IMR-90 (cell line): ENCODE measurements at regions not wholly inside any gene's neighbourhood (a gene's known extent, or its start where the extent isn't known, plus 50 kb on each side); places are given as distances from the start of the nearest gene placed in this dataset.

Experiments used
- ATAC-seq: fragments of 200-7000 bp; cut with Tn5 transposase; 2 replicates; pipeline ENCODE4 v1.9.1; 2020; ENCODE audit warnings: low read depth, mild to moderate bottlenecking, moderate library complexity
- BruUV-seq: library from RNA; stranded (reverse); fragments of 400-500 nt; replicated peaks from 2 replicates; lab custom pipeline; 2021; lab: Mats Ljungman, UMichigan
- CTCF ChIA-PET: fragments of 300-600 bp; formaldehyde crosslinking; extraction: SDS; loops from one replicate; lab custom pipeline; 2021; ENCODE audit warnings: antibody characterized with exemption; lab: Yijun Ruan, JAX
- POLR2A ChIA-PET: fragments of 300-600 bp; sonication (Branson Sonifier 250); formaldehyde crosslinking; loops from one replicate; lab custom pipeline; 2022; ENCODE audit warnings: antibody characterized with exemption; ENCODE audit not compliant: unreplicated experiment; lab: Charles Lee
- DNase-seq: peaks from one replicate; pipeline ENCODE4 v3.0.0; 2013
- H2AFZ ChIP-seq: replicated peaks from 2 replicates; pipeline ENCODE3; 2013; ENCODE audit warnings: low read length, mild to moderate bottlenecking; ENCODE audit not compliant: poor library complexity
- H2AK5ac ChIP-seq: 2 replicates; pipeline ENCODE4 v1.6.1; 2013; ENCODE audit warnings: low read depth, low read length, inconsistent platforms
- H2AK9ac ChIP-seq: replicated peaks from 2 replicates; pipeline ENCODE3; 2013; ENCODE audit warnings: mild to moderate bottlenecking, low read depth, low read length, moderate library complexity; ENCODE audit not compliant: poor library complexity
- H2BK120ac ChIP-seq: 2 replicates; pipeline ENCODE4 v1.6.1; 2013; ENCODE audit warnings: low read depth, low read length, inconsistent platforms
- H2BK15ac ChIP-seq: 3 replicates; pipeline ENCODE4 v1.6.1; 2013; ENCODE audit warnings: low read depth, low read length, inconsistent platforms
- H2BK20ac ChIP-seq: 2 replicates; pipeline ENCODE4 v1.6.1; 2013; ENCODE audit warnings: low read depth, mild to moderate bottlenecking, inconsistent platforms, low read length, moderate library complexity
- H2BK5ac ChIP-seq: 2 replicates; pipeline ENCODE4 v1.6.1; 2013; ENCODE audit warnings: mild to moderate bottlenecking, low read depth, low read length, inconsistent platforms; ENCODE audit not compliant: poor library complexity, severe bottlenecking
- H3K14ac ChIP-seq: replicated peaks from 2 replicates; pipeline ENCODE4 v1.6.1; 2013; ENCODE audit warnings: low read depth, low read length, inconsistent platforms
- H3K18ac ChIP-seq: 2 replicates; pipeline ENCODE4 v1.6.1; 2013; ENCODE audit warnings: low read depth, low read length, control low read depth
- H3K23ac ChIP-seq: 2 replicates; pipeline ENCODE4 v1.6.1; 2013; ENCODE audit warnings: low read depth, low read length, inconsistent platforms
- H3K27ac ChIP-seq: 2 replicates; pipeline ENCODE4 v1.5.1; 2013; ENCODE audit warnings: mild to moderate bottlenecking, control low read depth, low read length; ENCODE audit not compliant: insufficient read depth
- H3K27me3 ChIP-seq: 2 replicates; pipeline ENCODE4 v1.6.1; 2013; ENCODE audit warnings: low read length; ENCODE audit not compliant: control insufficient read depth, insufficient read depth
- H3K36me3 ChIP-seq: 2 replicates; pipeline ENCODE4 v1.6.1; 2013; ENCODE audit warnings: low read length, mixed read lengths; ENCODE audit not compliant: control insufficient read depth, insufficient read depth
- H3K4ac ChIP-seq: 2 replicates; pipeline ENCODE4 v1.6.1; 2013; ENCODE audit warnings: low read depth, low read length, inconsistent platforms
- H3K4me1 ChIP-seq: 2 replicates; pipeline ENCODE4 v1.6.1; 2013; ENCODE audit warnings: low read length, mixed read lengths; ENCODE audit not compliant: control insufficient read depth, insufficient read depth
- H3K4me2 ChIP-seq: 2 replicates; pipeline ENCODE4 v1.6.1; 2013; ENCODE audit warnings: low read depth, mild to moderate bottlenecking, control low read depth, low read length, moderate library complexity
- H3K4me3 ChIP-seq: 2 replicates; pipeline ENCODE4 v1.5.1; 2013; ENCODE audit warnings: low read depth, mild to moderate bottlenecking, control low read depth, low read length, moderate library complexity; ENCODE audit not compliant: insufficient read depth
- H3K56ac ChIP-seq: 2 replicates; pipeline ENCODE4 v1.6.1; 2013; ENCODE audit warnings: low read length, inconsistent platforms; ENCODE audit not compliant: insufficient read depth; ENCODE audit errors: extremely low read depth
- H3K79me1 ChIP-seq, 2 experiments: 2 replicates each; pipeline ENCODE4 v1.6.1; 2013; ENCODE audit warnings: low read length in 2 of 2, inconsistent platforms in 1 of 2, low read depth in 1 of 2
- H3K9ac ChIP-seq: 2 replicates; pipeline ENCODE4 v1.6.1; 2013; ENCODE audit warnings: low read depth, low read length, control low read depth
- H3K9me1 ChIP-seq: 2 replicates; pipeline ENCODE4 v1.6.1; 2013; ENCODE audit warnings: low read length, inconsistent platforms; ENCODE audit not compliant: insufficient read depth
- H3K9me3 ChIP-seq: 2 replicates; pipeline ENCODE4 v1.6.1; 2013; ENCODE audit warnings: low read length; ENCODE audit not compliant: control insufficient read depth, insufficient read depth
- H4K20me1 ChIP-seq: 2 replicates; pipeline ENCODE4 v1.6.1; 2013; ENCODE audit warnings: low read length, inconsistent platforms; ENCODE audit not compliant: insufficient read depth
- H4K5ac ChIP-seq: 2 replicates; pipeline ENCODE4 v1.6.1; 2013; ENCODE audit warnings: mild to moderate bottlenecking, low read depth, low read length, control low read depth
- H4K8ac ChIP-seq, 2 experiments: 2 replicates each; pipeline ENCODE4 v1.6.1; 2013; ENCODE audit warnings: low read depth in 2 of 2, low read length in 2 of 2, control low read depth in 1 of 2, inconsistent platforms in 1 of 2
- H4K91ac ChIP-seq: 2 replicates; pipeline ENCODE4 v1.6.1; 2013; ENCODE audit warnings: low read depth, low read length, inconsistent platforms; ENCODE audit not compliant: insufficient read depth
- CEBPB ChIP-seq: IDR thresholded peaks from 2 replicates; pipeline ENCODE4 v1.6.1; 2012; ENCODE audit warnings: low read depth, low read length, improper control_type of control experiment
- RFX5 ChIP-seq: IDR thresholded peaks from 2 replicates; pipeline ENCODE4 v1.8.0; 2012; ENCODE audit warnings: low read depth, mild to moderate bottlenecking, low read length, moderate library complexity
- WGBS, 2 experiments: methylation state at CpG; one replicate each; pipeline versions ENCODE4 v1.1.5 to v1.1.7; 2013; ENCODE audit warnings: missing lambda C conversion rate in 2 of 2; ENCODE audit not compliant: insufficient read length in 1 of 2; ENCODE audit errors: extremely low coverage in 2 of 2; 5-methylcytosine and 5-hydroxymethylcytosine counted together
- dilution Hi-C: fragments of 300-500 bp; cut with HindIII; formaldehyde crosslinking; loops from one replicate; pipeline ENCODE4 v1.14.3; 2018; ENCODE audit warnings: low sequenced_read_pairs; ENCODE audit not compliant: unreplicated experiment
- in situ Hi-C: fragments of 300-500 bp; cut with MboI; formaldehyde crosslinking; loops from 3 replicates; pipeline ENCODE4 v1.14.3; 2019; ENCODE audit warnings: low sequenced_read_pairs, inconsistent platforms, mixed read lengths
- intact Hi-C: fragments of 100-400 bp; cut with micrococcal nuclease; formaldehyde crosslinking; loops from 2 replicates; pipeline ENCODE4 v1.10.0; 2022
- TF ChIP-seq, protein P1 (sequence below): fragments of 150-350 bp; IDR thresholded peaks from 2 replicates; pipeline ENCODE4 v1.6.1; 2016; ENCODE audit warnings: low read depth, mild to moderate bottlenecking, low read length, moderate library complexity, borderline replicate concordance

DNA sequence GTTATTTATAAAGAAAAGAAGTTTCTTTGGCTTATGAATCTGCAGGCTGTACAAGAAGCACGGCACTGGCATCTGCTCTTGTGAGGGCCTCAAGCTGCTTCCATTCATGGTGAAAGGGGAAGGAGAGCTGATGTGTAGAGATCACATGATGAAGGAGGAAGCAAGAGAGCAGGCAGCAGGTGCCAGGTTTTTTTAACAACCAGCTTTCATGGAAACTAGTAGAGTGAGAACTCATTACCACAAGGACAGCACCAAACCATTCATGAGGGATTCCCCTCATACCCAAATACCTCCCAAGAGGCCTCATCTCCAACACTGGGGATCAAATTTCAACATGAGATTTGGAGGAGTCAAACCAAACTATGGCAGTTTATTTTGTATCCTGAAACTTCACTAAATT, 85.8 kb upstream of the CAMK1G start:
- no peak overlapping the region for H2BK20ac ChIP-seq
- POLR2A ChIA-PET = no interaction called here
- in situ Hi-C loops = no loop called here

More for the DNA sequence above, 85.8 kb upstream of the CAMK1G start:
- Histone ChIP-seq H3K4ac (no peak overlapping the region), H3K18ac (no peak overlapping the region), H3K36me3 (no peaks in the 10 kb centered on the region), H3K4me3 (no peak overlapping the region), H3K27ac (no peak overlapping the region), H3K56ac (no peak overlapping the region), H3K23ac (no peak overlapping the region), H3K9ac (no peak overlapping the region), H2BK120ac (no peak overlapping the region), H4K5ac (no peak overlapping the region), H3K14ac (no peak overlapping the region), H3K4me2 (no peak overlapping the region), H2AK9ac (no peak overlapping the region), H3K9me1 (no peaks in the 10 kb centered on the region), H3K9me3 (no peaks in the 10 kb centered on the region), H4K8ac (no peak overlapping the region), H4K20me1 (no peaks in the 10 kb centered on the region), H3K79me1 (no peaks in the 10 kb centered on the region), H2BK5ac (no peak overlapping the region), H2AFZ (no peak overlapping the region), H2BK15ac (no peak overlapping the region), H3K27me3 (no peaks in the 10 kb centered on the region; the same call in 1 of the 2 replicates), H2AK5ac (no peak overlapping the region), H3K4me1 (no peaks in the 10 kb centered on the region), H4K91ac (no peak overlapping the region)
- WGBS, 2 experiments = 17% methylated on average over 1 of the region's 1 CpG; no CpG with 5 or more reads in 1 of the 2 experiments
- dilution Hi-C loops (no loop called here), intact Hi-C loops (no loop called here)
- DNase-seq (no peak), ATAC-seq (no peak)
- CTCF ChIA-PET = no interaction called here
- no TSS peak for BruUV-seq
- TF ChIP-seq, protein P1, sequence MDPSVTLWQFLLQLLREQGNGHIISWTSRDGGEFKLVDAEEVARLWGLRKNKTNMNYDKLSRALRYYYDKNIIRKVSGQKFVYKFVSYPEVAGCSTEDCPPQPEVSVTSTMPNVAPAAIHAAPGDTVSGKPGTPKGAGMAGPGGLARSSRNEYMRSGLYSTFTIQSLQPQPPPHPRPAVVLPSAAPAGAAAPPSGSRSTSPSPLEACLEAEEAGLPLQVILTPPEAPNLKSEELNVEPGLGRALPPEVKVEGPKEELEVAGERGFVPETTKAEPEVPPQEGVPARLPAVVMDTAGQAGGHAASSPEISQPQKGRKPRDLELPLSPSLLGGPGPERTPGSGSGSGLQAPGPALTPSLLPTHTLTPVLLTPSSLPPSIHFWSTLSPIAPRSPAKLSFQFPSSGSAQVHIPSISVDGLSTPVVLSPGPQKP = no peak
- no peak for TF ChIP-seq RFX5
- TF ChIP-seq CEBPB = no peak
